ENCODE measurements at regions not wholly inside any gene's neighbourhood (a gene's known extent, or its start where the extent isn't known, plus 50 kb on each side); places are given as distances from the start of the nearest gene placed in this dataset.

GRCh38 chr5:4078544-4078943 lies 482.9 kb downstream of the IRX1 start:
- H3K4me1 ChIP-seq (ENCODE audit: low read length) = no peaks in the 10 kb centered on the region
- H3K9me3 ChIP-seq (replicated peaks; ENCODE audit: insufficient read depth, low read length) = no peaks in the 10 kb centered on the region
- H3K27ac ChIP-seq (ENCODE audit: low read length) = no peak overlapping the region
- no peaks in the 10 kb centered on the region for H3K9me2 ChIP-seq (replicated peaks; ENCODE audit: insufficient read depth, low read length)
- no peak for DNase-seq
- H3K79me2 ChIP-seq (ENCODE audit: low read length) = no peaks in the 10 kb centered on the region
- TF ChIP-seq EZH2 (optimal IDR thresholded peaks at IDR 0.05; ENCODE audit: low read depth, low read length) (no peak), EZH2phosphoT487 (IDR thresholded peaks at IDR 0.05; ENCODE audit: low read length) (no peak)
- TF ChIP-seq, protein P1, sequence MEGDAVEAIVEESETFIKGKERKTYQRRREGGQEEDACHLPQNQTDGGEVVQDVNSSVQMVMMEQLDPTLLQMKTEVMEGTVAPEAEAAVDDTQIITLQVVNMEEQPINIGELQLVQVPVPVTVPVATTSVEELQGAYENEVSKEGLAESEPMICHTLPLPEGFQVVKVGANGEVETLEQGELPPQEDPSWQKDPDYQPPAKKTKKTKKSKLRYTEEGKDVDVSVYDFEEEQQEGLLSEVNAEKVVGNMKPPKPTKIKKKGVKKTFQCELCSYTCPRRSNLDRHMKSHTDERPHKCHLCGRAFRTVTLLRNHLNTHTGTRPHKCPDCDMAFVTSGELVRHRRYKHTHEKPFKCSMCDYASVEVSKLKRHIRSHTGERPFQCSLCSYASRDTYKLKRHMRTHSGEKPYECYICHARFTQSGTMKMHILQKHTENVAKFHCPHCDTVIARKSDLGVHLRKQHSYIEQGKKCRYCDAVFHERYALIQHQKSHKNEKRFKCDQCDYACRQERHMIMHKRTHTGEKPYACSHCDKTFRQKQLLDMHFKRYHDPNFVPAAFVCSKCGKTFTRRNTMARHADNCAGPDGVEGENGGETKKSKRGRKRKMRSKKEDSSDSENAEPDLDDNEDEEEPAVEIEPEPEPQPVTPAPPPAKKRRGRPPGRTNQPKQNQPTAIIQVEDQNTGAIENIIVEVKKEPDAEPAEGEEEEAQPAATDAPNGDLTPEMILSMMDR (IDR thresholded peaks at IDR 0.05; ENCODE audit: low read length) = no peak
- H3K4me2 ChIP-seq (ENCODE audit: low read depth, low read length) = no peak overlapping the region
- H3K36me3 ChIP-seq (replicated peaks; ENCODE audit: insufficient read depth, low read length) = no peaks in the 10 kb centered on the region
- no peak overlapping the region for H3K4me3 ChIP-seq (ENCODE audit: low read length)
- no peak overlapping the region for H2AFZ ChIP-seq (ENCODE audit: low read length)
- no peaks in the 10 kb centered on the region for H4K20me1 ChIP-seq (ENCODE audit: insufficient read depth, low read length)
- no peak overlapping the region for H3K9ac ChIP-seq (ENCODE audit: low read length)
- H3K27me3 ChIP-seq (replicated peaks; ENCODE audit: insufficient read depth, low read length) = no peaks in the 10 kb centered on the region
- H3F3A ChIP-seq (ENCODE audit: insufficient read depth, low read length) = no peaks in the 10 kb centered on the region

DNA sequence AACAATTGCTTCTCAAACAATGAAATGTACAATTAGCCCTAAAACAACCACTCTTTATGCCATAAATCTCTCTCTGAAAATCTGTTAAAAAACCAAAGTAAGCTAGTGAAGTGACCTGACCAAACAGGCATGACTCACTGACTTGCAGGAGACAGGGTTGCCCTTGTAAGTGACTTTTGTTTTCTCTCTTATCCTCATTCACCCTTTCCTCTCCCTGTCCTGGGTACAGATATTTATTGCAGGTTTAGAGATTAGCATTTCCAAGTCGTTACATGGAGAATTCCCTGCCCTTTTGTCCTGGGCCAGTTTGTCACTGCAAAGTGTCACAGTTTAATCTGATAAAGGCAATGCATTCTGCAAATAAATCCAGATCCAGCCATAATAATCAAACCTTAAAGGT lies 484.2 kb downstream of the IRX1 start:
- Histone ChIP-seq H3K9me2 (replicated peaks; ENCODE audit: insufficient read depth, low read length) (no peaks in the 10 kb centered on the region), H2AFZ (ENCODE audit: low read length) (no peak overlapping the region), H3K36me3 (replicated peaks; ENCODE audit: insufficient read depth, low read length) (no peaks in the 10 kb centered on the region), H3K4me3 (ENCODE audit: low read length) (no peak overlapping the region), H3K9ac (ENCODE audit: low read length) (no peak overlapping the region), H3K4me2 (ENCODE audit: low read depth, low read length) (no peak overlapping the region), H3K27me3 (replicated peaks; ENCODE audit: insufficient read depth, low read length) (no peaks in the 10 kb centered on the region), H3K9me3 (replicated peaks; ENCODE audit: insufficient read depth, low read length) (no peaks in the 10 kb centered on the region), H3K4me1 (ENCODE audit: low read length) (no peaks in the 10 kb centered on the region), H3K27ac (ENCODE audit: low read length) (no peak overlapping the region), H4K20me1 (ENCODE audit: insufficient read depth, low read length) (no peaks in the 10 kb centered on the region), H3K79me2 (ENCODE audit: low read length) (no peaks in the 10 kb centered on the region), H3F3A (ENCODE audit: insufficient read depth, low read length) (no peaks in the 10 kb centered on the region)
- TF ChIP-seq EZH2 (optimal IDR thresholded peaks at IDR 0.05; ENCODE audit: low read depth, low read length) (no peak), EZH2phosphoT487 (IDR thresholded peaks at IDR 0.05; ENCODE audit: low read length) (no peak)
- TF ChIP-seq, protein P1 (IDR thresholded peaks at IDR 0.05; ENCODE audit: low read length) = no peak
- no peak for DNase-seq

DNA sequence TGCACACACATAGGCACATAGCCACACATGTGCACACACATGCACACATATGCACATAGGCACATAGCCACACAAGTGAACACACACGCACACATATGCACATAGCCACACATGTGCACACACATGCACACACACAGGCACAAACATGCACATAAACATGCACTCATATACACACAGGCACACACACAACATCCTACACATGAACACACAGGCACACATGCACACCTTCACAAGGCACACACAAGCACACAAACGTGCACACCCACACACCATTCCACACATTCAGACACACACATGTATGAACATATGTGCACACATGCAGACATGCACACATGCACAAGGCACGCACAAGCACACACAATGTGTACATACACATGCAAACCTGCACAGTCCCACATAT lies 484.7 kb downstream of the IRX1 start:
- Histone ChIP-seq H3K27ac (ENCODE audit: low read length) (no peak overlapping the region), H3K79me2 (ENCODE audit: low read length) (no peaks in the 10 kb centered on the region), H3F3A (ENCODE audit: insufficient read depth, low read length) (no peaks in the 10 kb centered on the region), H3K36me3 (replicated peaks; ENCODE audit: insufficient read depth, low read length) (no peaks in the 10 kb centered on the region), H3K4me2 (ENCODE audit: low read depth, low read length) (no peak overlapping the region), H3K9me2 (replicated peaks; ENCODE audit: insufficient read depth, low read length) (no peaks in the 10 kb centered on the region), H3K4me3 (ENCODE audit: low read length) (no peak overlapping the region), H2AFZ (ENCODE audit: low read length) (no peak overlapping the region), H4K20me1 (ENCODE audit: insufficient read depth, low read length) (no peaks in the 10 kb centered on the region), H3K4me1 (ENCODE audit: low read length) (no peaks in the 10 kb centered on the region), H3K27me3 (replicated peaks; ENCODE audit: insufficient read depth, low read length) (no peaks in the 10 kb centered on the region), H3K9ac (ENCODE audit: low read length) (no peak overlapping the region), H3K9me3 (replicated peaks; ENCODE audit: insufficient read depth, low read length) (no peaks in the 10 kb centered on the region)
- DNase-seq = no peak
- TF ChIP-seq, protein P1 (IDR thresholded peaks at IDR 0.05; ENCODE audit: low read length) = no peak
- TF ChIP-seq EZH2phosphoT487 (IDR thresholded peaks at IDR 0.05; ENCODE audit: low read length) (no peak), EZH2 (optimal IDR thresholded peaks at IDR 0.05; ENCODE audit: low read depth, low read length) (no peak)

Data from MM.1S (cell line).